ENCODE measurements at regions not wholly inside any gene's neighbourhood (a gene's known extent, or its start where the extent isn't known, plus 50 kb on each side); places are given as distances from the start of the nearest gene placed in this dataset.

- peak; percentile 50; the same call in 1 of the 2 replicates for TF ChIP-seq CTCF (conservative IDR thresholded peaks at IDR 0.05; ENCODE audit: low read depth, low read length)
- TF ChIP-seq EZH2 (IDR thresholded peaks at IDR 0.05; ENCODE audit: low read length, unreplicated experiment) = no peak
- TF ChIP-seq EZH2phosphoT487 (IDR thresholded peaks at IDR 0.05; ENCODE audit: borderline replicate concordance, low read length) = no peak
Measured at GRCh38 chr14:21840765-21841164, 167.1 kb upstream of the OR4E1 start.
